ENCODE measurements at regions not wholly inside any gene's neighbourhood (a gene's known extent, or its start where the extent isn't known, plus 50 kb on each side); places are given as distances from the start of the nearest gene placed in this dataset.

GRCh38 chr2:140108706-140109475 is 1328.7 kb upstream of the NXPH2 start:
- no peak for TF ChIP-seq CTCF (conservative IDR thresholded peaks at IDR 0.05; ENCODE audit: low read depth, low read length)
- TF ChIP-seq EZH2phosphoT487 (IDR thresholded peaks at IDR 0.05; ENCODE audit: borderline replicate concordance, low read length): no peak
